K562 (cell line): ENCODE measurements at regions not wholly inside any gene's neighbourhood (a gene's known extent, or its start where the extent isn't known, plus 50 kb on each side); places are given as distances from the start of the nearest gene placed in this dataset.

Experiments used
- ATAC-seq: fragments of 200-7000 bp; cut with Tn5 transposase; 3 replicates; pipeline ENCODE4 v1.9.1; 2020; ENCODE audit warnings: moderate library complexity
- BruUV-seq: library from RNA; stranded (reverse); fragments of 400-500 nt; replicated peaks from 2 replicates; lab custom pipeline; 2021; lab: Mats Ljungman, UMichigan
- CTCF ChIA-PET: fragments of 300-600 bp; formaldehyde crosslinking; extraction: SDS; loops from one replicate; lab custom pipeline; 2021; ENCODE audit warnings: low intra/inter-chr PET ratio; lab: Yijun Ruan, JAX
- POLR2A ChIA-PET: fragments of 300-600, 350-650 bp; sonication (Branson Sonifier 250); formaldehyde crosslinking; extraction: SDS; loops from one replicate; lab custom pipeline; 2021; ENCODE audit warnings: antibody characterized with exemption, inconsistent platforms; lab: Yijun Ruan, JAX
- DNase-seq, 4 experiments: peaks; one replicate each; pipeline versions ENCODE4 v3.0.0 to v3.0.0-alpha.2; 2011 to 2018; ENCODE audit warnings: low spot score in 3 of 4, mixed read lengths in 3 of 4; ENCODE audit errors: extremely low read depth in 1 of 4
- FAIRE-seq: peaks from 2 replicates; lab custom pipeline; 2011; peaks lifted over from hg19 to GRCh38; lab: Jason Lieb, UNC
- H2AFZ ChIP-seq: 2 replicates; pipeline ENCODE4 v1.6.0; 2011; ENCODE audit warnings: low read depth, low read length, control low read depth, inconsistent platforms
- H3K27ac ChIP-seq: fragments of 200-600 bp; 3 replicates; pipeline ENCODE4 v1.8.0; 2011; ENCODE audit warnings: low read depth, mild to moderate bottlenecking, control low read depth, inconsistent platforms, low read length, moderate library complexity, mixed read lengths; ENCODE audit errors: extremely low read depth
- H3K27me3 ChIP-seq, 2 experiments: fragments of 300-600 bp in 1 of 2; 2 replicates in 1 of 2; 3 replicates in 1 of 2; pipeline versions ENCODE4 v1.6.0 to v1.8.0; 2011; ENCODE audit warnings: inconsistent platforms in 2 of 2, low read length in 2 of 2, mild to moderate bottlenecking in 1 of 2, mixed read lengths in 1 of 2, moderate library complexity in 1 of 2; ENCODE audit not compliant: control insufficient read depth in 2 of 2, insufficient read depth in 2 of 2
- H3K36me3 ChIP-seq: fragments of 300-600 bp; 3 replicates; pipeline ENCODE4 v1.8.0; 2011; ENCODE audit warnings: mild to moderate bottlenecking, low read length, inconsistent platforms; ENCODE audit not compliant: control insufficient read depth, insufficient read depth
- H3K4me1 ChIP-seq, 2 experiments: fragments of 200-600 bp in 1 of 2; replicated peaks in 1 of 2; 2 replicates in 1 of 2; 3 replicates in 1 of 2; pipeline versions ENCODE4 v1.5.1 to v1.8.0; 2011; ENCODE audit warnings: inconsistent platforms in 2 of 2, low read length in 2 of 2, mild to moderate bottlenecking in 1 of 2, mixed read lengths in 1 of 2, moderate library complexity in 1 of 2; ENCODE audit not compliant: control insufficient read depth in 2 of 2, insufficient read depth in 2 of 2
- H3K4me2 ChIP-seq: 2 replicates; pipeline ENCODE4 v1.6.1; 2011; ENCODE audit warnings: low read length, control low read depth, inconsistent platforms, mixed read lengths; ENCODE audit not compliant: insufficient read depth
- H3K4me3 ChIP-seq: fragments of 200-600 bp; sonication (generic), shearing (Covaris generic); 2 replicates; pipeline ENCODE4 v1.5.1; 2016; ENCODE audit warnings: control low read depth, inconsistent platforms
- H3K79me2 ChIP-seq: fragments of 200-600 bp; 3 replicates; pipeline ENCODE4 v1.8.0; 2011; ENCODE audit warnings: low read length, inconsistent platforms; ENCODE audit not compliant: control insufficient read depth, insufficient read depth
- H3K9ac ChIP-seq, 2 experiments: 2 replicates each; pipeline versions ENCODE4 v1.6.0 to v1.6.1; 2011; ENCODE audit warnings: low read depth in 2 of 2, low read length in 2 of 2, control low read depth in 1 of 2, inconsistent platforms in 1 of 2, mild to moderate bottlenecking in 1 of 2, mixed read lengths in 1 of 2; ENCODE audit not compliant: insufficient read depth in 1 of 2
- H3K9me1 ChIP-seq: one replicate; pipeline ENCODE4 v1.6.0; 2011; ENCODE audit warnings: inconsistent platforms, mild to moderate bottlenecking, low read length, moderate library complexity; ENCODE audit not compliant: control insufficient read depth, insufficient read depth
- H3K9me3 ChIP-seq: replicated peaks from 2 replicates; pipeline ENCODE4 v1.5.1; 2011; ENCODE audit warnings: low read depth, low read length, inconsistent platforms; ENCODE audit not compliant: control insufficient read depth, insufficient read depth
- H4K20me1 ChIP-seq: replicated peaks from 2 replicates; pipeline ENCODE4 v1.6.1; 2011; ENCODE audit warnings: low read length, inconsistent platforms, mixed read lengths; ENCODE audit not compliant: control insufficient read depth, insufficient read depth
- BRD9 ChIP-seq: fragments of 450-650 bp; IDR thresholded peaks from 2 replicates; pipeline ENCODE4 v1.6.1; 2018; ENCODE audit warnings: low read depth; ENCODE audit not compliant: partially characterized antibody
- FOXJ2 ChIP-seq: fragments of 200-800 bp; sonication (Bioruptor generic); IDR thresholded peaks from 2 replicates; pipeline ENCODE4 v1.6.1; 2016; ENCODE audit warnings: missing genetic modification characterization, missing compliant biosample characterization
- FOXJ3 ChIP-seq: sonication (generic); formaldehyde crosslinking; IDR thresholded peaks from 2 replicates; pipeline ENCODE4 v1.4.0; 2020; ENCODE audit warnings: mild to moderate bottlenecking, missing genetic modification reagents
- FUS ChIP-seq: fragments of 200-400 bp; formaldehyde crosslinking; optimal IDR thresholded peaks from 2 replicates; pipeline ENCODE3; 2017; ENCODE audit warnings: low read depth, low read length
- GMEB1 ChIP-seq: fragments of 250-450 bp; sonication (Bioruptor Pico); IDR thresholded peaks from 2 replicates; pipeline ENCODE4 v1.4.0; 2020; ENCODE audit warnings: mild to moderate bottlenecking
- MAFF ChIP-seq: IDR thresholded peaks from 2 replicates; pipeline ENCODE4 v1.6.1; 2012; ENCODE audit warnings: low read length, improper control_type of control experiment
- MAFG ChIP-seq: fragments of 450-650 bp; conservative IDR thresholded peaks from 2 replicates; pipeline ENCODE4 v1.6.1; 2016; ENCODE audit warnings: missing genetic modification characterization, missing compliant biosample characterization
- MTA2 ChIP-seq: fragments of 450-650 bp; IDR thresholded peaks from 2 replicates; pipeline ENCODE4 v1.6.1; 2016; ENCODE audit warnings: low read depth
- NR2C1 ChIP-seq, 2 experiments: fragments of 450-650 bp; IDR thresholded peaks; 2 replicates each; pipeline ENCODE4 v1.6.1; 2017; ENCODE audit warnings: mild to moderate bottlenecking in 2 of 2, antibody characterized with exemption in 1 of 2, inconsistent platforms in 1 of 2, missing compliant biosample characterization in 1 of 2, missing genetic modification characterization in 1 of 2
- POLR3G ChIP-seq: IDR thresholded peaks from 2 replicates; pipeline ENCODE4 v1.6.1; 2011; ENCODE audit not compliant: insufficient read length, insufficient replicate concordance; ENCODE audit errors: extremely low read depth
- RUNX1 ChIP-seq: sonication (generic); IDR thresholded peaks from 2 replicates; pipeline ENCODE4 v1.6.1; 2016; ENCODE audit warnings: antibody characterized with exemption, low read depth
- TEAD4 ChIP-seq, 2 experiments: sonication (generic) in 1 of 2; formaldehyde crosslinking in 1 of 2; IDR thresholded peaks; 2 replicates each; pipeline versions ENCODE4 v1.6.1 to v1.8.0; 2012 to 2022; ENCODE audit warnings: borderline replicate concordance in 1 of 2, inconsistent platforms in 1 of 2, low read length in 1 of 2, mild to moderate bottlenecking in 1 of 2, missing genetic modification reagents in 1 of 2
- THRAP3 ChIP-seq: fragments of 450-650 bp; IDR thresholded peaks from 2 replicates; pipeline ENCODE4 v1.6.1; 2016; ENCODE audit warnings: mild to moderate bottlenecking, inconsistent platforms, borderline replicate concordance
- YY1 ChIP-seq, 3 experiments: IDR thresholded peaks; 2 replicates each; pipeline ENCODE4 v1.6.1; 2011; ENCODE audit warnings: low read length in 2 of 3, mild to moderate bottlenecking in 2 of 3, moderate library complexity in 2 of 3, borderline replicate concordance in 1 of 3, control low read depth in 1 of 3, low read depth in 1 of 3; ENCODE audit not compliant: insufficient read depth in 3 of 3, insufficient replicate concordance in 2 of 3, control insufficient read depth in 1 of 3, insufficient read length in 1 of 3; ENCODE audit errors: extremely low read depth in 1 of 3
- ZBTB9 ChIP-seq: fragments of 450-650 bp; formaldehyde crosslinking; IDR thresholded peaks from 2 replicates; pipeline ENCODE4 v1.4.0; 2020; ENCODE audit warnings: mild to moderate bottlenecking, moderate library complexity
- ZFP30 ChIP-seq: fragments of 250-450 bp; sonication (Bioruptor Pico); IDR thresholded peaks from 2 replicates; pipeline ENCODE4 v1.8.0; 2022; ENCODE audit warnings: moderate library complexity, mild to moderate bottlenecking, inconsistent platforms, borderline replicate concordance
- ZKSCAN1 ChIP-seq: fragments of 150-350 bp; IDR thresholded peaks from 2 replicates; pipeline ENCODE4 v1.6.1; 2016; ENCODE audit warnings: low read depth, low read length
- ZNF354B ChIP-seq: fragments of 250-450 bp; sonication (Bioruptor Pico); IDR thresholded peaks from 2 replicates; pipeline ENCODE4 v1.4.0; 2020
- ZNF444 ChIP-seq: fragments of 250-450 bp; sonication (Bioruptor Pico); IDR thresholded peaks from 2 replicates; pipeline ENCODE4 v1.4.0; 2020; ENCODE audit warnings: mild to moderate bottlenecking, moderate library complexity
- WGBS: fragments of 100-300 bp; shearing (Covaris generic); methylation state at CpG from one replicate; pipeline ENCODE4 v1.1.6; 2016; ENCODE audit warnings: low coverage, mixed read lengths; ENCODE audit not compliant: insufficient coverage; ENCODE audit errors: missing lambda C conversion rate; 5-methylcytosine and 5-hydroxymethylcytosine counted together
- in situ Hi-C: fragments of 300-500 bp; cut with MboI; formaldehyde crosslinking; loops from 4 replicates; pipeline ENCODE4 v1.15.0; 2018; ENCODE audit warnings: inconsistent platforms, mixed read lengths
- intact Hi-C: fragments of 100-400 bp; cut with micrococcal nuclease; formaldehyde crosslinking; loops from 2 replicates; pipeline ENCODE4 v1.14.2; 2022

- TF ChIP-seq MAFF = peak; percentile 87
- TF ChIP-seq, all 486 proteins: peak for 5
Observed at GRCh38 chr22:26996154-26996553, 338.8 kb downstream of the MIAT start (continued).

GRCh38 chr22:26998129-26998528, 340.7 kb downstream of the MIAT start:
- no peak for FAIRE-seq
- intact Hi-C loops = no loop called here

More at GRCh38 chr22:26998129-26998528, 340.7 kb downstream of the MIAT start:
- H3K27ac ChIP-seq = no peak overlapping the region
- in situ Hi-C loops = no loop called here
- TF ChIP-seq BRD9 (no peak), YY1 (IDR thresholded peaks at IDR 0.05; ENCODE audit: borderline replicate concordance in 1 of 3, control insufficient read depth in 1 of 3, extremely low read depth in 1 of 3, insufficient read depth in 3 of 3, insufficient read length in 1 of 3, insufficient replicate concordance in 2 of 3, low read depth in 1 of 3, low read length in 2 of 3) (no peak), FOXJ3 (CRISPR knock-in tag) (no peak), POLR3G (no peak), ZKSCAN1 (no peak), TEAD4 (IDR thresholded peaks at IDR 0.05; ENCODE audit: low read length) (no peak), TEAD4 (CRISPR knock-in tag; IDR thresholded peaks at IDR 0.05; ENCODE audit: borderline replicate concordance) (no peak), ZBTB9 (no peak), FUS (no peak), ZFP30 (CRISPR knock-in tag) (no peak), THRAP3 (no peak), FOXJ2 (tag) (no peak), MTA2 (no peak), ZNF354B (no peak), RUNX1 (no peak), NR2C1 (IDR thresholded peaks at IDR 0.05) (no peak), NR2C1 (tag; IDR thresholded peaks at IDR 0.05) (no peak), MAFG (tag) (no peak), ZNF444 (CRISPR knock-in tag) (no peak), GMEB1 (no peak)
- TF ChIP-seq, all 486 proteins: peak for 0
- no TSS peak for BruUV-seq
- WGBS = 0% methylated on average over 3 of the region's 3 CpGs
- no peaks in the 10 kb centered on the region for H3K79me2 ChIP-seq
- ATAC-seq (no peak), DNase-seq (no peak)
- H3K27me3 ChIP-seq = no peaks in the 10 kb centered on the region
- CTCF ChIA-PET = no interaction called here
- H3K36me3 ChIP-seq = no peaks in the 10 kb centered on the region
- H3K4me2 ChIP-seq = no peak overlapping the region
- no peaks in the 10 kb centered on the region for H3K9me3 ChIP-seq
- H3K9me1 ChIP-seq = no peaks in the 10 kb centered on the region
- no peaks in the 10 kb centered on the region for H4K20me1 ChIP-seq
- no peaks in the 10 kb centered on the region for H3K4me1 ChIP-seq
- H3K9ac ChIP-seq = no peak overlapping the region
- H2AFZ ChIP-seq = no peak overlapping the region
- H3K4me3 ChIP-seq = no peak overlapping the region
- POLR2A ChIA-PET = no interaction called here
